Lung microvascular endothelial cell (primary cell): ENCODE measurements at regions not wholly inside any gene's neighbourhood (a gene's known extent, or its start where the extent isn't known, plus 50 kb on each side); places are given as distances from the start of the nearest gene placed in this dataset.
A peak's percentile ranks its signal among the peaks of the same experiment; 100 is the strongest.

Experiments
- DNase-seq, 2 donors: peaks; one replicate each; pipeline versions ENCODE4 v3.0.0 to v3.0.0-alpha.2; 2010; ENCODE audit warnings: low read depth in 2 of 2

- DNase-seq, result no peak
These were observed 2272.1 kb downstream of the TP53TG3F start for GRCh38 chr16:35731341-35732040.

DNA sequence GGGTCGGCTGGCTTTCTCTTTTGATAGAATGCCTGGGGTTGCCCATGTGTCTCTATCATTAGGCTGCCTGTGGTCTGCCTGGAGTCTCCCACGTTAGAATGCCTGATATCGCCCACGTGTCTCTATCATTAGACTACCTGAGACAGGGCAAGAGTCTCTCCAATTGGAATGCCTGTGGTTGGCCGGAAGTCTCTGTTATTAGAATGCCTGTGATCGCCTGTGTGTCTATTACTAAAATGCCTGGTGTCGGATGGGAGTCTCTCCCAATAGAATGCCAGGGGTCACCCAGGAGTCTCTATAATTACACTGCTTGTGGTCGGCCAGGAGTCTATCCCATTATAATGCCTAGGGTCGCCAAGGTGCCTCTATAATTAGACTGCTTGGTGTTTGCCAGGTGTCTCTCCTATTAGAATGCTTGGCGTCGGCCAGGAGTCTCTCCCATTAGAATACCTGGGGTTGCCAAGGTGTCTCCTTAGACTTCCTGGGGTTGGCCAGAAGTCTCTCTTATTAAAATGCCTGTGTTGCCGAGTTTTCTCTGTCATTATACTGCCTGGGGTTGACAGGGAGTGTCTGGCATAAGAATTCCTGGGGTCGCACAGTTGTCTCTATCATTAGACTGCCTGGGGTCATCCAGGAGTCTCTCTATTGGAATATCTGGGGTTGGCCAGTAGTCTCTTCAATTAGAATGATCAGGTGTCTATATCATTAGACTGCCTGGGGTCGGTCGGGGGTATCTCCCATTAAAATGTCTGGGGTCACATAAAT is 2272.8 kb downstream of the TP53TG3F start:
- no peak for DNase-seq

DNA sequence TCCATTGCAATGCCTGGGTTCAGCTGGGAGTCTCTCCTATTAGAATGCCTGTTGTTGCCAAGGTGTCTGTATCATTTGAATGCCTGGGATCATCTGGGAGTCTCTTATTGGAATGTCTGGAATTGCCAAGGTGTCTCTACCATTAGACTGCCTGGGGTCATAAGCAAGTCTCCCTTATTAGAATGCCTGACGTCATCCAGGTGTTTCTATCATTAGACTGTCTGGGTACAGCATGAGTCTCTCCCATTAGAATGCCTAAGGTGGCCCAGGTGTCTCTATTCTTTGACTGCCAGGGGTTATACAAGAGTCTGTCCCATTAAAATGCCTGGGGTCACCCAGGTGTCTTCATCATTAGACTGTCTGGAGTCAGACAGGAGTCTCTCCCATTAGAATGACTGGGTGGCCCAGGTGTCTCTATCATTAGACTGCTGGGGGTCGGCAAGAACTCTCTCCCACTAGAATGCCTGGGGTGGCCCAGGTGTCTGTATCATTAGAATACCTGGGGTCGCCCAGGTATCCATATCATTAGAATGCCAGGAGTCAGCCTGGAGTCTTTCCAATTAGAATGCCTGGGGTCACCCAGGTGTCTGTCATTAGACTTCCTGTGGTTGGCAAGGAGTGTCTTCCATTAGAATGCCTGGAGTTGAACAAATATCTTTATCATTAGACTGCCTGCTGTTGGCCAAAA is 2274.0 kb downstream of the TP53TG3F start:
- no peak for DNase-seq

GRCh38 chr16:35733971-35734702 is 2274.7 kb downstream of the TP53TG3F start:
- DNase-seq, result no peak

- no peak for DNase-seq
These were observed 2275.5 kb downstream of the TP53TG3F start for GRCh38 chr16:35734728-35735402.

DNA sequence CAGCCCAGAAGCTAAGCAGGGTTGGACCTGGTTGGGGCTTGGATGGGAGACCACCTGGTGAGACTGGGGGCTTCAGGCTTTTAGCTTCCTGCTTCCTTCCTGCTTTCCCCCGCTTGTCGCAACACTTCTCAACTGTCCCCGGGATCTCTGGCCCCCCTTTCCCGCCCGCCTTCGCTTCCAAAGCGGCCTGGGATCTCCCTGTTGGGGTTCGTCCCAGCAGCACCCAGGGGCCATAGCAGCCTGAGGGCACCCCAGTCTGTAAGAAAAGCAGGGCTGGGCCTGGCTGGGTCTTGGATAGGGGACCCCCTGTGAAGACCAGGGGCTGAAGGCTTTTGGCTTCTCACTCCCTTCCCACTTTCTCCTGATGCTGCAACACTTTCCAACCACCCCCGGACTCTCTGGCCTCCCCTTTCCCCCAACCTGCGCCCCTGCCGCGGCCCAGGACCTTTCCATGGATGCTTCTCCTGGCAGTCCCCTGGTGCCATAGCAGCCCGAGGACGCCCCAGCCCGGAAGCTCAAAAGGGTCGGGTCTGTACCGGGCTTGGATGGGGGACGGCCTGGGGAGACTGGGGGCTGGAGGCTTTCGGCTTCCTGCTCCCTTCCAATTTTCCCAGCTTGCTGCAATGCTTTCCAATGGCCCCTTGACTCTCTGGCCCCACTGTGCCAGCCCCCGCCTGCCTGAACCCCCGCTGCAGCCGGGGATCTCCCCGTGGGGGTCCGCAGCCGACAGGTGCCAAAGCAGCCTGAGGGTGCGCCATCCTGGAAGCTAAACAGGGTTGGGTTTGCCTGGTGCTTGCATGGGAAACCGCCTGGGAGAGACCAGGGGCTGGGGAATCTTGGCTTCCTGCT is 2276.2 kb downstream of the TP53TG3F start:
- no peak for DNase-seq

- no peak for DNase-seq
These were observed 2277.1 kb downstream of the TP53TG3F start for GRCh38 chr16:35736546-35736945.

- no peak for DNase-seq
These were observed 2277.7 kb downstream of the TP53TG3F start for GRCh38 chr16:35737076-35737475.

GRCh38 chr16:35741546-35741945 is 2282.1 kb downstream of the TP53TG3F start:
- no peak for DNase-seq

DNA sequence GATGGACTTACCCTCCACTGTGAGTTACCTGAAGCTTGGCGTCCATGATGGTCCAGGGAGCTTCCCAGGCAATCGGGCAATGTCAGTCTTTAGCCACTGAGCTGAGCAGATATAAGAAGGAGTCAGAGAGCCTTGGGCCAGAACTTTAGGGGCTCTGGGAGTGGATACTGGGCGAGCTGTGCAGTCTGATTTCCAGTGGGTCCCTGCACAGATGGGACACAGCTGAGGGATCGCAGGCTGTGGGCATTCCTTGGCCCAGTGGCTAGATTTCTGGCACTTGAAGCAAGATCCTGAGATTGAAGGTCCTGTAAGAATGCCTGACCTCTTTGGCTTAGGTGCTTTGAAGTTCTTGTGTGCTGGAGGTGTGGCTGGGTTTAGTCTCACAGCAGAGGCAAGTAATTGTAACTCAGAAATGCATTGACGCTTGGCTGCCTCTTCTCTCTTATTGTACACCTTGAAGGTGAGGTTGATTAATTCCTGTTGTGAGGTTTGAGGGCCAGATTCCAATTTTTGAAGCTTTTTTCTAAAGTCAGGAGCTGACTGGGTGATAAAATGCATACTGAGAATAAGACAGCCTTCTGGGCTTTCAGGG is 2283.8 kb downstream of the TP53TG3F start:
- DNase-seq, result no peak

- DNase-seq, result no peak
These were observed 2284.7 kb downstream of the TP53TG3F start for GRCh38 chr16:35744084-35744483.

DNA sequence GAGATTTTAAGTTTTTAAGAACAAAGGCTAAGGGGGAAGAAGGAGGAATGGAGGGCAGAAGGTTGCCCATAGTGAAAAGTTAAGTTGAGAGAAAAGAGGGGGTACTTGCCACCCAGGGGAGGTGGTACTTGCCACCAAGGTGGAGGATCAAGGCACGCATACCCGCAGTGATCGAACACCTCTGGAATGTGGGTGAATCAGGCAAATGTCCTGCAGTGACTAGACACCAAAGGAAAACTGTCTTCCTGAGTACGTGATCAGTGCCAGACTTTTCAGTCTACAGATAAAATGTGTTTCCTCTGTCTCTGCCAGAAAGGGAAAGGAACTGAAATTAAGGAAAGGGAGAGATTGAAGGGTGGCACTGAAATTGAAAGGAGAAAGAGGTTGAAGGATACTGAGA is 2285.3 kb downstream of the TP53TG3F start:
- peak in 1 of 2 donors; percentile 25 for DNase-seq

- DNase-seq, result no peak
These were observed 2285.8 kb downstream of the TP53TG3F start for GRCh38 chr16:35745191-35745590.

DNA sequence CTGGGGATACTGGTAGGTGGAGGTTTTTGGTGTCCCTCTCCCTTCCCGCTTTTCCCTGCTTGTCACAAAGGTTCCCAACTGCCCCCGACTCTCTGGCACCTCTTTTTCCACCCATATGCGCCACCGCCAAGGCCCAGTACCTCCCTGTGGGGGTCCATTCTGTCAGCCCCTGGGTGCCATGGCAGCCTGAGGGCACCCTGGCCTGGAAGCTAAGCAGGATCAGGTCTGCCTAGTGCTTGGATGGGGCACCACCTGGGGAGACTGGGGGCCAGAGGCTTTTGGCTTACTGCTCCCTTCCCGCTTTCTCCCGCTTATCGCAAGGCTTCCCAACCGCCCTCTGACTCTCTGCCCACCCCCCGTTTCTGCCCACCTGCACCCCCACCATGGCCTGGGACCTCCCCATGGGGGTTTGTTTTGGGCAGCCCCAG is 2286.4 kb downstream of the TP53TG3F start:
- no peak for DNase-seq

- DNase-seq, result no peak
These were observed 2287.0 kb downstream of the TP53TG3F start for GRCh38 chr16:35746281-35746962.

- no peak for DNase-seq
These were observed 2287.7 kb downstream of the TP53TG3F start for GRCh38 chr16:35746963-35747657.

DNA sequence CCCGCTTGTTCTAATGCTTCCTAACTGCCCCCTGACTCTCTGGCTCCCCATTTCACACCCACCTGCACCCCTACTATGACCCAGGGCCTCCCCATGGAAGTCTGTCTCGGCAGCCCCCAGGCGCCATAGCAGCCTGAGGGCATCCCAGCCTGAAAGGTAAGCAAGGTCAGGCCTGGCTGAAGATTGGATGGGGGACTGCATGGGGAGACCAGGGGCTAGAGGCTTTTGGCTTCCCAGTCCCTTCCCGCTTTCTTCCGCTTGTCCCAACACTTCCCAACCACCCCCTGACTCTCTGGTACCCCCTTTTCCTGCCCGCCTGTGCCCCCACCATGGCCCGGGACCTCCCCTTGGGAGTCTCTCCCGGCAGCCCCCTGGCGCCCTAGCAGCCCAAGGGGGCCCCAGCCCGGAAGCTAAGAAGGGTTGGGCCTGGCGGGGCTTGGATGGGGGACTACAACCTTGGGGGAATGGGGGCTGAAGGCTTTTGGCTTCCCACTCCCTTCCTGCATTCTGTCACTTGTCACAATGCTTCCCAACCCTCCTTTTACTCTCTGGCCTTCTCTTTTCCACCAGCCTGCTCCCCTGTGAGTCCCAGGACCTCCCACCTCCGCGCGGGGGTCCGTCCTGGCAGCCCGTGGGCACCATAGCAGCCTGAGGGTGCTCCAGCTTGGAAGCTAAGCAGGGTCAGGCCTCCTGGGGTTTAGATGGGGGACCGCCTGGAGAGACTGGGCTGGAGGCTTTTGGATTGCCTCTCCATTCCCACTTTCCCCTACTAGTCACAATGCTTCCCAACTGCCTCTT is 2288.4 kb downstream of the TP53TG3F start:
- no peak for DNase-seq
